ENCODE measurements at regions not wholly inside any gene's neighbourhood (a gene's known extent, or its start where the extent isn't known, plus 50 kb on each side); places are given as distances from the start of the nearest gene placed in this dataset.

DNA sequence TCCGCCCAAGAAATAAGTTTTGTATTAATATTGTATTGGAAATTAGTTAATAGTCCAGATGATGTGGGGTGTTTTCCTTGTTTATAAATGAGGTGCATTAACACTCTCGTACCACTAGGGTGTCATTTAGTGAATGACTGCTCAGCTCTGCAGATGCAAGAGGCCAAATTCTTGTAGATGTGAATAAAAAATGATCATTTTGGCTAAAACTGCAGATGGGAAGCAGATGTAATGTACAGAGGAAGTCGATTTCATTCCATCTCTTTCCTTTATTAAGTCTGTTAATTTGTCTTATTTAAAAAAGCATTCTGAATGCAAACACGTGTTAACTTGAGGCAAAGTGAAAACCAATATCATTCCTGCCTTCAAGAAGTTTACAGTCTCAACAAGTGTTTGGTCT lies 108.1 kb downstream of the DHX15 start:
- H3K27ac ChIP-seq = no peak overlapping the region
- TF ChIP-seq ZFX (IDR thresholded peaks at IDR 0.05) = no peak
- TF ChIP-seq, protein P1, sequence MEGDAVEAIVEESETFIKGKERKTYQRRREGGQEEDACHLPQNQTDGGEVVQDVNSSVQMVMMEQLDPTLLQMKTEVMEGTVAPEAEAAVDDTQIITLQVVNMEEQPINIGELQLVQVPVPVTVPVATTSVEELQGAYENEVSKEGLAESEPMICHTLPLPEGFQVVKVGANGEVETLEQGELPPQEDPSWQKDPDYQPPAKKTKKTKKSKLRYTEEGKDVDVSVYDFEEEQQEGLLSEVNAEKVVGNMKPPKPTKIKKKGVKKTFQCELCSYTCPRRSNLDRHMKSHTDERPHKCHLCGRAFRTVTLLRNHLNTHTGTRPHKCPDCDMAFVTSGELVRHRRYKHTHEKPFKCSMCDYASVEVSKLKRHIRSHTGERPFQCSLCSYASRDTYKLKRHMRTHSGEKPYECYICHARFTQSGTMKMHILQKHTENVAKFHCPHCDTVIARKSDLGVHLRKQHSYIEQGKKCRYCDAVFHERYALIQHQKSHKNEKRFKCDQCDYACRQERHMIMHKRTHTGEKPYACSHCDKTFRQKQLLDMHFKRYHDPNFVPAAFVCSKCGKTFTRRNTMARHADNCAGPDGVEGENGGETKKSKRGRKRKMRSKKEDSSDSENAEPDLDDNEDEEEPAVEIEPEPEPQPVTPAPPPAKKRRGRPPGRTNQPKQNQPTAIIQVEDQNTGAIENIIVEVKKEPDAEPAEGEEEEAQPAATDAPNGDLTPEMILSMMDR (conservative IDR thresholded peaks at IDR 0.05) = peak; percentile 67

DNA sequence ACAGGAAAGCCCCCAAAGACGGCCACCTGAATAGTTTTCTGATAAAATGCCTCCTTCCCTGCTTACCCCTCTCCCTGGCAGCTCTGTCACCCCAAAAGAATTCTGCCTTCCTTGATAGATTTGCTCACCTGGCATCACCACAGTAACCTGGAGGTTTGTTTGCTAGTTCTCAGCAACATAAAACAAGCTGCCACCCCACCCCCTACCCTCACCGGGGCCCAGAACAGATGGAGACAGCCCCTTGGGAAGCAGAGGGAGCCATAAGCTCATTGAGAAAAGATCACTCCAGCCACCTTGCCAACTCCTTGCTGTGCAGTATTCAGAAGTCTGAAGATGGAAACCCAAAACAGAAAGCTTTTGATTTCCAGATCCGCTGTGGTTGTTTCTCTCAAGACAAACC lies 108.6 kb downstream of the DHX15 start:
- H3K27ac ChIP-seq = no peak overlapping the region
- TF ChIP-seq, protein P1 (conservative IDR thresholded peaks at IDR 0.05) = no peak
- no peak for TF ChIP-seq ZFX (IDR thresholded peaks at IDR 0.05)

DNA sequence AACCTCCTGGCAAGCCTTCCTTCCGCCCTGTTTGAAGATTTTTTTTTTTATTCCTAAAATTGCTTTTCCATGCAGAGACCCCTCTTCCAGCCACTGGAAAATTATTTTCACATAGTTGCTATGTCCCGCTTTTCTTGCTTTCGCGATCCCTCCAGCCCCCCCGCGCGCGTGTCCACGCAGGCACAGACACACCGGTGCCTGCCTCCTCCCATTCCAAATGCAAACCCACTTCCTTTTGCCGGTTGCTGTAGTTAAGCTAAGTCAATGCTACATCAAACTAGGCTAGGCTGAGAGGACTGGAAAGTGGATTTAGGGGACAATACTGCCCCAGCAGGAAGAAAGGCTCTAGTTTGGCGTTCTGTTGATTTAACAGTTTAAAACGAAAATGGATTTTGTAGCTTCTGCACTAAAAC lies 111.0 kb downstream of the DHX15 start:
- no peak for TF ChIP-seq ZFX (IDR thresholded peaks at IDR 0.05)
- TF ChIP-seq, protein P1 (conservative IDR thresholded peaks at IDR 0.05) = peak; percentile 73
- H3K27ac ChIP-seq = peak overlapping the region; percentile 19

DNA sequence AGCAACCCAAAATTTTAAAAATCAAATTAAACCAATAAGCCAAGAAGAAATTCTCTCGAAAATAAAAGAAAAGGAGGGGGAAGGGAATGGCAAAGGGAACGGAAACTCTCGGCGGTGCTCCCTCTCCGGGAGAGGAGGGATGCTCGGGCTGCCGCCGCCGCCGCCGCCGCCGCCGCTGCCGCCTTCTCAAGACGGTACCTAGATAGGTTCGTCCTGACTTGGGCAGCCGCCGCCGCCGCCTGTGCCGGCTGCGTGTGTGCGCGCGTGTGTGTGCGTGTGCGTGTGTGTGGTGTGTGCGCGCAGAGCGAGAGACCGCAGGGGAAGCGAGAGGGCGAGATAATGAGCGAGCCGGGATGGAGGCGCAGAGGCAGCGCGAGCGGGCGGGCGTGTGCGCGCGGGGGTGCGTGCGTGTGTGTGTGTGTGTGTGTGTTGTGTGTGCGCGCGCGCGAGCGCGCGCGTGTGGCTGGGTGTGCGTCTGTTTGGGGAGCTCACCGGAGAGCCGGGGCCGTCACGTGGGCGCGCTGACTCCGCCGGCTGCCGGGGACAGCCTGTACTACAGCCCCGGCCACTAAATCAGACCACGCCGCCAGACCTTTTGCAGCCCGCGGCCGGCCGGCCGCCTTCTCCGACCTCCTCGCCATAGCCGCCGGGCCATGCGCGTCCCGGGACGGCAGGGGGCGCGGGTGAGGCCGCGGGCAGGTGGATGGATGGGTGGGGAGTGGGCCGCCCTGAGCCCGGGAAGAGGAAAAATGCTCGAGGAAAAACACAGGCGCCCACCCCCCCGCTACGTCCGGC lies 111.6 kb downstream of the DHX15 start:
- TF ChIP-seq ZFX (IDR thresholded peaks at IDR 0.05) = no peak
- TF ChIP-seq, protein P1 (conservative IDR thresholded peaks at IDR 0.05) = peak; percentile 93
- H3K27ac ChIP-seq = peak overlapping the region; percentile 19

DNA sequence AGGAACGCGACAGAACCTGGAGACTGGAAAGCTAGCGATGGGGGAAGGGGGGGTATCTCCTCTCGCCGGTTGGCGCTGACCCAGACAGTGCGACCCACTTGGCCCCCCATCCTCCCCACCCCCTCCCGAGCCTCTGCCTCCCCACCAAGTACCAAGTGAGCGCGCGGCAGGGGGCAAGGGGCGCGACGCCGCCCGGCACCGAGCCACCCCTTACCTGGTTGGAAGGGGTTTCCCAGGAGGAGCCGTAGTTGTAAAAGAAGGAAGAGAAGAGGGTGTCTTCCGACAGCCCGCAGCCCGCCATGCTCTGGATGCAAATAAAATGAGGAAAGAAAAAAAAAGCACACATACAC lies 112.2 kb downstream of the DHX15 start:
- H3K27ac ChIP-seq = no peak overlapping the region
- TF ChIP-seq, protein P1 (conservative IDR thresholded peaks at IDR 0.05) = no peak
- no peak for TF ChIP-seq ZFX (IDR thresholded peaks at IDR 0.05)

DNA sequence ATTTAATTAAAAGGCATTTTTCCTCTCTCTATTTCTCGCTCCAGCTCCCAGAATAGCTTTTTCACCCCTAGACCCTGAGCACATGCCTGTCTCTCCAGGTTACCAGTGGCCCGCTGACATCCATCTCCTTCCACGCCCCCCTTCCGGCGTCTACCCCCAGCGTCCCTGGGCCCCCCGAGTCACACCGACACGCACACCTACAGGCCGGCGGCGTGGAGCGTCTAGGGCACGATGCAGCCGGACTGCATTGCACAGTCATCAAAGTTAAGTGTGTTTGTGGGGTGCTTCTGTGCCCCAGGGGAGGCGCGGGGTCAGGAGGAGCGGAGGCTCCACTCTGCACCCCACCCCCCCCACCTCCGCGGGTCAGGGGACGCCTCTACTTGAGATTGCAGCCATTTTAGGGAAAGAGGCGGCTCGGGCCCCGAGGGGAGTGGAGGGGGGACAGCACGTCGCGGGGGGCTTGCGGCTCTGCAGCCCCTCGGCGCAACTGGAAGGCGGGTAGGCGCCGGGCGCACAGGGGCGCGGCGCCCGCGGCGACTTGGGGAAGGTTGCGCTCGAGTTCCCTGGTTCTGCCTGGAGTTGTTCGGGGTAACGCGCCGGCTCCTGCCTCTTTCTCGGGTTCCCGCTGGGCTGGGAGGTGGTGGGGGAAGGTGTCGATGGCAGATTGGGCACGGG lies 112.7 kb downstream of the DHX15 start:
- no peak for TF ChIP-seq ZFX (IDR thresholded peaks at IDR 0.05)
- TF ChIP-seq, protein P1 (conservative IDR thresholded peaks at IDR 0.05) = no peak
- no peak overlapping the region for H3K27ac ChIP-seq
